Osteoblast (primary cell): ENCODE measurements at regions not wholly inside any gene's neighbourhood (a gene's known extent, or its start where the extent isn't known, plus 50 kb on each side); places are given as distances from the start of the nearest gene placed in this dataset.

Experiments
- DNase-seq: peaks from one replicate; pipeline ENCODE4 v3.0.0; 2011; ENCODE audit warnings: low spot score, mixed read lengths; ENCODE audit not compliant: insufficient read length; ENCODE audit errors: missing footprints
- H2AFZ ChIP-seq: 2 replicates; pipeline ENCODE4 v1.6.0; 2011; ENCODE audit warnings: mild to moderate bottlenecking, low read length
- H3K27ac ChIP-seq: 2 replicates; pipeline ENCODE4 v1.5.1; 2011; ENCODE audit warnings: mild to moderate bottlenecking, low read depth, low read length, moderate library complexity
- H3K27me3 ChIP-seq: 2 replicates; pipeline ENCODE4 v1.6.0; 2012; ENCODE audit warnings: mild to moderate bottlenecking, control low read depth, inconsistent platforms, low read length, moderate library complexity; ENCODE audit not compliant: insufficient read depth
- H3K36me3 ChIP-seq: 2 replicates; pipeline ENCODE4 v1.5.1; 2011; ENCODE audit warnings: mild to moderate bottlenecking, low read length, control low read depth, moderate library complexity; ENCODE audit not compliant: insufficient read depth
- H3K4me1 ChIP-seq: 2 replicates; pipeline ENCODE4 v1.5.1; 2011; ENCODE audit warnings: mild to moderate bottlenecking, low read length, control low read depth, moderate library complexity; ENCODE audit not compliant: insufficient read depth
- H3K4me2 ChIP-seq: 2 replicates; pipeline ENCODE4 v1.6.0; 2011; ENCODE audit warnings: mild to moderate bottlenecking, low read length; ENCODE audit not compliant: insufficient read depth
- H3K4me3 ChIP-seq: fragments of 200-600 bp; sonication (generic); 3 replicates; pipeline ENCODE4 v1.5.1; 2012; ENCODE audit warnings: mild to moderate bottlenecking, low read length, inconsistent platforms; ENCODE audit not compliant: insufficient read depth
- H3K79me2 ChIP-seq: 2 replicates; pipeline ENCODE4 v1.6.0; 2012; ENCODE audit warnings: mild to moderate bottlenecking, low read length, control low read depth, inconsistent platforms; ENCODE audit not compliant: insufficient read depth
- H3K9me3 ChIP-seq: 2 replicates; pipeline ENCODE4 v1.5.1; 2011; ENCODE audit warnings: low read depth, low read length, control low read depth
- H4K20me1 ChIP-seq: 2 replicates; pipeline ENCODE4 v1.6.0; 2012; ENCODE audit warnings: mild to moderate bottlenecking, low read length, control low read depth; ENCODE audit not compliant: insufficient read depth
- TF ChIP-seq, protein P1 (sequence below): IDR thresholded peaks from 2 replicates; pipeline ENCODE4 v1.5.1; 2011; ENCODE audit warnings: mild to moderate bottlenecking, low read depth, low read length, moderate library complexity; ENCODE audit errors: extremely low read depth

GRCh38 chr18:44231936-44232335, 448.8 kb upstream of the SETBP1 start:
- Histone ChIP-seq H3K4me1 (no peaks in the 10 kb centered on the region), H3K27ac (no peak overlapping the region), H2AFZ (no peak overlapping the region), H4K20me1 (no peaks in the 10 kb centered on the region), H3K79me2 (no peaks in the 10 kb centered on the region), H3K4me2 (no peak overlapping the region), H3K36me3 (no peaks in the 10 kb centered on the region), H3K27me3 (no peaks in the 10 kb centered on the region), H3K9me3 (no peaks in the 10 kb centered on the region), H3K4me3 (no peak overlapping the region)
- TF ChIP-seq, protein P1, sequence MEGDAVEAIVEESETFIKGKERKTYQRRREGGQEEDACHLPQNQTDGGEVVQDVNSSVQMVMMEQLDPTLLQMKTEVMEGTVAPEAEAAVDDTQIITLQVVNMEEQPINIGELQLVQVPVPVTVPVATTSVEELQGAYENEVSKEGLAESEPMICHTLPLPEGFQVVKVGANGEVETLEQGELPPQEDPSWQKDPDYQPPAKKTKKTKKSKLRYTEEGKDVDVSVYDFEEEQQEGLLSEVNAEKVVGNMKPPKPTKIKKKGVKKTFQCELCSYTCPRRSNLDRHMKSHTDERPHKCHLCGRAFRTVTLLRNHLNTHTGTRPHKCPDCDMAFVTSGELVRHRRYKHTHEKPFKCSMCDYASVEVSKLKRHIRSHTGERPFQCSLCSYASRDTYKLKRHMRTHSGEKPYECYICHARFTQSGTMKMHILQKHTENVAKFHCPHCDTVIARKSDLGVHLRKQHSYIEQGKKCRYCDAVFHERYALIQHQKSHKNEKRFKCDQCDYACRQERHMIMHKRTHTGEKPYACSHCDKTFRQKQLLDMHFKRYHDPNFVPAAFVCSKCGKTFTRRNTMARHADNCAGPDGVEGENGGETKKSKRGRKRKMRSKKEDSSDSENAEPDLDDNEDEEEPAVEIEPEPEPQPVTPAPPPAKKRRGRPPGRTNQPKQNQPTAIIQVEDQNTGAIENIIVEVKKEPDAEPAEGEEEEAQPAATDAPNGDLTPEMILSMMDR: no peak
- DNase-seq: no peak

- Histone ChIP-seq H3K4me3 (no peak overlapping the region), H3K27me3 (no peaks in the 10 kb centered on the region), H3K27ac (no peak overlapping the region), H2AFZ (no peak overlapping the region), H3K4me2 (no peak overlapping the region), H3K9me3 (no peaks in the 10 kb centered on the region), H3K79me2 (no peaks in the 10 kb centered on the region), H3K4me1 (no peaks in the 10 kb centered on the region), H4K20me1 (no peaks in the 10 kb centered on the region), H3K36me3 (no peaks in the 10 kb centered on the region)
- no peak for DNase-seq
- TF ChIP-seq, protein P1: no peak
Measured at GRCh38 chr18:44232500-44232899, 448.2 kb upstream of the SETBP1 start.

DNA sequence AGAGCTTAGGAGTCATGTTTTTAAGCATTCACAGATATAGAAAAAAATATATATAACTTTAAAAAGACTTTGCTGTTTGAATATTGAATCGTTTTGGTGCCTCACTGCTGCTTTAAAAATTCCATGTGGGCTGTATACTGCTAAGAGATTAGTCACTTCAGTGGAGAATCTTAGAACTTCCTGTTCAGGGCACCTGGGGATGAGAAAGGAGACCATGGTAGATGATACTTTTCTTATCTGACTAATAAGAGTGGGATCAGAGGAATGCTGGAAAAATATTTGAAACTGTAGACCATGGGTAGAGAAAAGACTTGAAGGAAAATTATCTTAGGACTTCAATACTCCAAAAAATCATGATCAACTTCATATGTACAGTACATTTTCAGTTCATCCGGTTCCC, 442.2 kb upstream of the SETBP1 start:
- no peaks in the 10 kb centered on the region for H3K27me3 ChIP-seq
- H4K20me1 ChIP-seq: no peaks in the 10 kb centered on the region
- H3K4me3 ChIP-seq: no peak overlapping the region
- no peaks in the 10 kb centered on the region for H3K36me3 ChIP-seq
- no peak overlapping the region for H2AFZ ChIP-seq
- TF ChIP-seq, protein P1: no peak
- no peaks in the 10 kb centered on the region for H3K9me3 ChIP-seq
- no peak for DNase-seq
- no peak overlapping the region for H3K4me2 ChIP-seq
- H3K4me1 ChIP-seq: no peaks in the 10 kb centered on the region
- H3K79me2 ChIP-seq: no peaks in the 10 kb centered on the region
- no peak overlapping the region for H3K27ac ChIP-seq

- Histone ChIP-seq H3K4me1 (no peaks in the 10 kb centered on the region), H3K27ac (no peak overlapping the region)
- no peak for DNase-seq
Measured at GRCh38 chr18:44238911-44239310, 441.8 kb upstream of the SETBP1 start.

More at GRCh38 chr18:44238911-44239310, 441.8 kb upstream of the SETBP1 start:
- H3K4me3 ChIP-seq: no peak overlapping the region
- TF ChIP-seq, protein P1: no peak
- no peaks in the 10 kb centered on the region for H3K27me3 ChIP-seq
- no peaks in the 10 kb centered on the region for H4K20me1 ChIP-seq
- H2AFZ ChIP-seq: no peak overlapping the region
- no peaks in the 10 kb centered on the region for H3K9me3 ChIP-seq
- no peak overlapping the region for H3K4me2 ChIP-seq
- no peaks in the 10 kb centered on the region for H3K36me3 ChIP-seq
- no peaks in the 10 kb centered on the region for H3K79me2 ChIP-seq
